GM23338 (cell line): ENCODE measurements at regions not wholly inside any gene's neighbourhood (a gene's known extent, or its start where the extent isn't known, plus 50 kb on each side); places are given as distances from the start of the nearest gene placed in this dataset.

Experiments
- ATAC-seq: fragments of 200-7000 bp; cut with Tn5 transposase; 3 replicates; pipeline ENCODE4 v1.9.1; 2020
- DNase-seq: peaks from one replicate; pipeline ENCODE4 v3.0.0-alpha.2; 2015; ENCODE audit warnings: low spot score
- H2AFZ ChIP-seq: fragments of 200-600 bp; sonication (generic); 2 replicates; pipeline ENCODE4 v1.8.0; 2016; ENCODE audit warnings: antibody characterized with exemption, mild to moderate bottlenecking, moderate library complexity
- H3F3A ChIP-seq: fragments of 200-600 bp; sonication (generic); replicated peaks from 2 replicates; pipeline ENCODE4 v1.8.0; 2017; ENCODE audit warnings: antibody characterized with exemption, mixed run types, low read depth
- H3K27ac ChIP-seq: fragments of 200-600 bp; sonication (generic); 2 replicates; pipeline ENCODE4 v1.6.1; 2016; ENCODE audit warnings: low read depth
- H3K27me3 ChIP-seq: fragments of 200-600 bp; sonication (generic); 2 replicates; pipeline ENCODE4 v1.8.0; 2016; ENCODE audit warnings: mild to moderate bottlenecking, mixed run types, moderate library complexity; ENCODE audit not compliant: insufficient read depth
- H3K36me3 ChIP-seq: fragments of 200-600 bp; sonication (generic); 2 replicates; pipeline ENCODE4 v1.8.0; 2016; ENCODE audit warnings: mild to moderate bottlenecking; ENCODE audit not compliant: insufficient read depth
- H3K4me1 ChIP-seq: fragments of 200-600 bp; sonication (generic); 2 replicates; pipeline ENCODE4 v1.8.0; 2016; ENCODE audit warnings: mild to moderate bottlenecking, moderate library complexity; ENCODE audit not compliant: insufficient read depth
- H3K4me2 ChIP-seq: fragments of 200-600 bp; sonication (generic); 2 replicates; pipeline ENCODE4 v1.7.1; 2017; ENCODE audit warnings: mixed run types
- H3K4me3 ChIP-seq: fragments of 200-600 bp; sonication (generic); 2 replicates; pipeline ENCODE4 v1.6.1; 2016; ENCODE audit warnings: mixed run types
- H3K79me2 ChIP-seq: fragments of 200-600 bp; sonication (generic); replicated peaks from 2 replicates; pipeline ENCODE4 v1.8.0; 2017; ENCODE audit warnings: mild to moderate bottlenecking; ENCODE audit not compliant: insufficient read depth
- H3K9me2 ChIP-seq: fragments of 200-600 bp; sonication (generic); 2 replicates; pipeline ENCODE4 v1.8.0; 2017; ENCODE audit not compliant: insufficient read depth
- H4K20me1 ChIP-seq: fragments of 200-600 bp; sonication (generic); replicated peaks from 2 replicates; pipeline ENCODE4 v1.8.0; 2017; ENCODE audit warnings: mild to moderate bottlenecking; ENCODE audit not compliant: insufficient read depth
- H3K27ac Mint-ChIP-seq: 2 replicates; pipeline ENCODE4 v1.8.0; 2020; ENCODE audit warnings: inconsistent platforms, mild to moderate bottlenecking, moderate library complexity, mixed read lengths
- H3K27me3 Mint-ChIP-seq: 3 replicates; pipeline ENCODE4 v1.8.0; 2022; ENCODE audit warnings: low read depth, mild to moderate bottlenecking, moderate library complexity, mixed read lengths, inconsistent platforms; ENCODE audit not compliant: insufficient read depth, poor library complexity
- H3K36me3 Mint-ChIP-seq: 3 replicates; pipeline ENCODE4 v1.8.0; 2021; ENCODE audit warnings: low read depth, mild to moderate bottlenecking, inconsistent platforms, moderate library complexity, mixed read lengths
- H3K4me1 Mint-ChIP-seq: 3 replicates; pipeline ENCODE4 v1.8.0; 2020; ENCODE audit warnings: mild to moderate bottlenecking, inconsistent platforms, mixed read lengths
- H3K4me3 Mint-ChIP-seq: 3 replicates; pipeline ENCODE4 v1.8.0; 2021; ENCODE audit warnings: moderate library complexity, mild to moderate bottlenecking, inconsistent platforms, mixed read lengths
- H3K9me3 Mint-ChIP-seq: 3 replicates; pipeline ENCODE4 v1.8.0; 2020; ENCODE audit warnings: moderate library complexity, mild to moderate bottlenecking, inconsistent platforms, mixed read lengths
- CREB1 ChIP-seq: fragments of 250-450 bp; sonication (Bioruptor Pico); IDR thresholded peaks from 2 replicates; pipeline ENCODE4 v1.5.0; 2020; ENCODE audit warnings: low read depth, mild to moderate bottlenecking, moderate library complexity
- EZH2 ChIP-seq: fragments of 200-600 bp; sonication (generic); IDR thresholded peaks from one replicate; pipeline ENCODE4 v1.8.0; 2017; ENCODE audit warnings: antibody characterized with exemption, mild to moderate bottlenecking, low read depth; ENCODE audit not compliant: unreplicated experiment
- EZH2phosphoT487 ChIP-seq: fragments of 200-600 bp; sonication (generic); IDR thresholded peaks from one replicate; pipeline ENCODE4 v1.8.1; 2018; ENCODE audit warnings: antibody characterized with exemption; ENCODE audit not compliant: unreplicated experiment
- JUNB ChIP-seq: IDR thresholded peaks from one replicate; pipeline ENCODE4 v1.6.1; 2016; ENCODE audit warnings: antibody characterized with exemption; ENCODE audit not compliant: unreplicated experiment
- NANOG ChIP-seq: IDR thresholded peaks from 2 replicates; pipeline ENCODE4 v1.6.1; 2016; ENCODE audit warnings: antibody characterized with exemption, borderline replicate concordance
- POLR2AphosphoS5 ChIP-seq: IDR thresholded peaks from 2 replicates; pipeline ENCODE4 v1.6.1; 2016; ENCODE audit warnings: antibody characterized with exemption, low read depth
- STAT1 ChIP-seq: IDR thresholded peaks from one replicate; pipeline ENCODE4 v1.6.1; 2016; ENCODE audit warnings: antibody characterized with exemption; ENCODE audit not compliant: unreplicated experiment
- ZNF114 ChIP-seq: fragments of 250-450 bp; sonication (Bioruptor Pico); IDR thresholded peaks from 2 replicates; pipeline ENCODE4 v1.5.0; 2020; ENCODE audit warnings: mild to moderate bottlenecking, moderate library complexity
- ZNF331 ChIP-seq: fragments of 250-450 bp; sonication (Bioruptor Pico); IDR thresholded peaks from 2 replicates; pipeline ENCODE4 v1.5.0; 2020; ENCODE audit warnings: low read depth, mild to moderate bottlenecking, moderate library complexity
- TF ChIP-seq, protein P1 (sequence below): IDR thresholded peaks from one replicate; pipeline ENCODE4 v1.6.1; 2018; ENCODE audit warnings: antibody characterized with exemption; ENCODE audit not compliant: unreplicated experiment
- TF ChIP-seq, protein P2 (sequence below), 2 experiments: fragments of 200-600 bp in 1 of 2; sonication (generic) in 1 of 2; conservative IDR thresholded peaks; 2 replicates each; pipeline versions ENCODE4 v1.5.1 to v1.6.1; 2016 to 2017; ENCODE audit warnings: antibody characterized with exemption in 2 of 2, low read depth in 2 of 2, mild to moderate bottlenecking in 2 of 2, moderate library complexity in 1 of 2
- TF ChIP-seq, protein P3 (sequence below): IDR thresholded peaks from 2 replicates; pipeline ENCODE4 v1.6.1; 2016; ENCODE audit warnings: antibody characterized with exemption
- TF ChIP-seq, protein P4 (sequence below): fragments of 250-450 bp; sonication (Bioruptor Pico); IDR thresholded peaks from 2 replicates; pipeline ENCODE4 v1.5.0; 2020; ENCODE audit warnings: mild to moderate bottlenecking, moderate library complexity

DNA sequence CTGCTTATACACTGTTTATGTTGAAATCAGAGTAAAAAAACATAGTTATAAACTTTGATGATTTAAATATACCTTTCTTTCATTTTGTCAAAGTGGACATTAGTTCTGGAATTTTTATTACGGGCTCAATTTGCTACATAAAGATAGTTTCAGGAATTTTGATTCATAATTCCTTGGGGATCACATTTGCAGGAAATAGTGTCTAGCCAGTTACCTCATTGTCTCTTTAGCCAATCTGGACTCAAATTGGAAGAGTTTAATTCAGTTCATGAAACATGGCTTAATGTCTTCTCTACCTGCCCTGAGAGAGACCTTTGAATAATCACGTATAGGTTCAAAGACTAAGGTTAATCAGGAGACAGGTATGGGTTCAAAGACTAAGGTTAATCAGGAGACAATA lies 262.6 kb downstream of the HGF start:
- Mint-ChIP-seq H3K9me3 (no peaks in the 10 kb centered on the region), H3K4me1 (no peaks in the 10 kb centered on the region; the same call in 2 of the 3 replicates), H3K36me3 (no peaks in the 10 kb centered on the region), H3K27ac (no peak overlapping the region), H3K4me3 (no peak overlapping the region), H3K27me3 (no peaks in the 10 kb centered on the region)
- Histone ChIP-seq H3F3A (no peaks in the 10 kb centered on the region), H3K4me1 (no peaks in the 10 kb centered on the region), H2AFZ (no peak overlapping the region), H3K79me2 (no peaks in the 10 kb centered on the region), H3K4me2 (no peak overlapping the region), H3K9me2 (no peaks in the 10 kb centered on the region), H3K4me3 (no peak overlapping the region), H4K20me1 (no peaks in the 10 kb centered on the region), H3K27ac (no peak overlapping the region), H3K27me3 (no peaks in the 10 kb centered on the region), H3K36me3 (no peaks in the 10 kb centered on the region)
- TF ChIP-seq CREB1 (CRISPR knock-in tag) (no peak), ZNF331 (CRISPR knock-in tag) (no peak), STAT1 (no peak), NANOG (no peak), EZH2 (no peak), EZH2phosphoT487 (no peak), ZNF114 (no peak), JUNB (no peak), POLR2AphosphoS5 (no peak)
- TF ChIP-seq, protein P1, sequence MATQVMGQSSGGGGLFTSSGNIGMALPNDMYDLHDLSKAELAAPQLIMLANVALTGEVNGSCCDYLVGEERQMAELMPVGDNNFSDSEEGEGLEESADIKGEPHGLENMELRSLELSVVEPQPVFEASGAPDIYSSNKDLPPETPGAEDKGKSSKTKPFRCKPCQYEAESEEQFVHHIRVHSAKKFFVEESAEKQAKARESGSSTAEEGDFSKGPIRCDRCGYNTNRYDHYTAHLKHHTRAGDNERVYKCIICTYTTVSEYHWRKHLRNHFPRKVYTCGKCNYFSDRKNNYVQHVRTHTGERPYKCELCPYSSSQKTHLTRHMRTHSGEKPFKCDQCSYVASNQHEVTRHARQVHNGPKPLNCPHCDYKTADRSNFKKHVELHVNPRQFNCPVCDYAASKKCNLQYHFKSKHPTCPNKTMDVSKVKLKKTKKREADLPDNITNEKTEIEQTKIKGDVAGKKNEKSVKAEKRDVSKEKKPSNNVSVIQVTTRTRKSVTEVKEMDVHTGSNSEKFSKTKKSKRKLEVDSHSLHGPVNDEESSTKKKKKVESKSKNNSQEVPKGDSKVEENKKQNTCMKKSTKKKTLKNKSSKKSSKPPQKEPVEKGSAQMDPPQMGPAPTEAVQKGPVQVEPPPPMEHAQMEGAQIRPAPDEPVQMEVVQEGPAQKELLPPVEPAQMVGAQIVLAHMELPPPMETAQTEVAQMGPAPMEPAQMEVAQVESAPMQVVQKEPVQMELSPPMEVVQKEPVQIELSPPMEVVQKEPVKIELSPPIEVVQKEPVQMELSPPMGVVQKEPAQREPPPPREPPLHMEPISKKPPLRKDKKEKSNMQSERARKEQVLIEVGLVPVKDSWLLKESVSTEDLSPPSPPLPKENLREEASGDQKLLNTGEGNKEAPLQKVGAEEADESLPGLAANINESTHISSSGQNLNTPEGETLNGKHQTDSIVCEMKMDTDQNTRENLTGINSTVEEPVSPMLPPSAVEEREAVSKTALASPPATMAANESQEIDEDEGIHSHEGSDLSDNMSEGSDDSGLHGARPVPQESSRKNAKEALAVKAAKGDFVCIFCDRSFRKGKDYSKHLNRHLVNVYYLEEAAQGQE: no peak
- TF ChIP-seq, protein P2, sequence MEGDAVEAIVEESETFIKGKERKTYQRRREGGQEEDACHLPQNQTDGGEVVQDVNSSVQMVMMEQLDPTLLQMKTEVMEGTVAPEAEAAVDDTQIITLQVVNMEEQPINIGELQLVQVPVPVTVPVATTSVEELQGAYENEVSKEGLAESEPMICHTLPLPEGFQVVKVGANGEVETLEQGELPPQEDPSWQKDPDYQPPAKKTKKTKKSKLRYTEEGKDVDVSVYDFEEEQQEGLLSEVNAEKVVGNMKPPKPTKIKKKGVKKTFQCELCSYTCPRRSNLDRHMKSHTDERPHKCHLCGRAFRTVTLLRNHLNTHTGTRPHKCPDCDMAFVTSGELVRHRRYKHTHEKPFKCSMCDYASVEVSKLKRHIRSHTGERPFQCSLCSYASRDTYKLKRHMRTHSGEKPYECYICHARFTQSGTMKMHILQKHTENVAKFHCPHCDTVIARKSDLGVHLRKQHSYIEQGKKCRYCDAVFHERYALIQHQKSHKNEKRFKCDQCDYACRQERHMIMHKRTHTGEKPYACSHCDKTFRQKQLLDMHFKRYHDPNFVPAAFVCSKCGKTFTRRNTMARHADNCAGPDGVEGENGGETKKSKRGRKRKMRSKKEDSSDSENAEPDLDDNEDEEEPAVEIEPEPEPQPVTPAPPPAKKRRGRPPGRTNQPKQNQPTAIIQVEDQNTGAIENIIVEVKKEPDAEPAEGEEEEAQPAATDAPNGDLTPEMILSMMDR (conservative IDR thresholded peaks at IDR 0.05; ENCODE audit: low read depth in 2 of 2): no peak
- TF ChIP-seq, protein P3, sequence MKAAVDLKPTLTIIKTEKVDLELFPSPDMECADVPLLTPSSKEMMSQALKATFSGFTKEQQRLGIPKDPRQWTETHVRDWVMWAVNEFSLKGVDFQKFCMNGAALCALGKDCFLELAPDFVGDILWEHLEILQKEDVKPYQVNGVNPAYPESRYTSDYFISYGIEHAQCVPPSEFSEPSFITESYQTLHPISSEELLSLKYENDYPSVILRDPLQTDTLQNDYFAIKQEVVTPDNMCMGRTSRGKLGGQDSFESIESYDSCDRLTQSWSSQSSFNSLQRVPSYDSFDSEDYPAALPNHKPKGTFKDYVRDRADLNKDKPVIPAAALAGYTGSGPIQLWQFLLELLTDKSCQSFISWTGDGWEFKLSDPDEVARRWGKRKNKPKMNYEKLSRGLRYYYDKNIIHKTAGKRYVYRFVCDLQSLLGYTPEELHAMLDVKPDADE: no peak
- TF ChIP-seq, protein P4, sequence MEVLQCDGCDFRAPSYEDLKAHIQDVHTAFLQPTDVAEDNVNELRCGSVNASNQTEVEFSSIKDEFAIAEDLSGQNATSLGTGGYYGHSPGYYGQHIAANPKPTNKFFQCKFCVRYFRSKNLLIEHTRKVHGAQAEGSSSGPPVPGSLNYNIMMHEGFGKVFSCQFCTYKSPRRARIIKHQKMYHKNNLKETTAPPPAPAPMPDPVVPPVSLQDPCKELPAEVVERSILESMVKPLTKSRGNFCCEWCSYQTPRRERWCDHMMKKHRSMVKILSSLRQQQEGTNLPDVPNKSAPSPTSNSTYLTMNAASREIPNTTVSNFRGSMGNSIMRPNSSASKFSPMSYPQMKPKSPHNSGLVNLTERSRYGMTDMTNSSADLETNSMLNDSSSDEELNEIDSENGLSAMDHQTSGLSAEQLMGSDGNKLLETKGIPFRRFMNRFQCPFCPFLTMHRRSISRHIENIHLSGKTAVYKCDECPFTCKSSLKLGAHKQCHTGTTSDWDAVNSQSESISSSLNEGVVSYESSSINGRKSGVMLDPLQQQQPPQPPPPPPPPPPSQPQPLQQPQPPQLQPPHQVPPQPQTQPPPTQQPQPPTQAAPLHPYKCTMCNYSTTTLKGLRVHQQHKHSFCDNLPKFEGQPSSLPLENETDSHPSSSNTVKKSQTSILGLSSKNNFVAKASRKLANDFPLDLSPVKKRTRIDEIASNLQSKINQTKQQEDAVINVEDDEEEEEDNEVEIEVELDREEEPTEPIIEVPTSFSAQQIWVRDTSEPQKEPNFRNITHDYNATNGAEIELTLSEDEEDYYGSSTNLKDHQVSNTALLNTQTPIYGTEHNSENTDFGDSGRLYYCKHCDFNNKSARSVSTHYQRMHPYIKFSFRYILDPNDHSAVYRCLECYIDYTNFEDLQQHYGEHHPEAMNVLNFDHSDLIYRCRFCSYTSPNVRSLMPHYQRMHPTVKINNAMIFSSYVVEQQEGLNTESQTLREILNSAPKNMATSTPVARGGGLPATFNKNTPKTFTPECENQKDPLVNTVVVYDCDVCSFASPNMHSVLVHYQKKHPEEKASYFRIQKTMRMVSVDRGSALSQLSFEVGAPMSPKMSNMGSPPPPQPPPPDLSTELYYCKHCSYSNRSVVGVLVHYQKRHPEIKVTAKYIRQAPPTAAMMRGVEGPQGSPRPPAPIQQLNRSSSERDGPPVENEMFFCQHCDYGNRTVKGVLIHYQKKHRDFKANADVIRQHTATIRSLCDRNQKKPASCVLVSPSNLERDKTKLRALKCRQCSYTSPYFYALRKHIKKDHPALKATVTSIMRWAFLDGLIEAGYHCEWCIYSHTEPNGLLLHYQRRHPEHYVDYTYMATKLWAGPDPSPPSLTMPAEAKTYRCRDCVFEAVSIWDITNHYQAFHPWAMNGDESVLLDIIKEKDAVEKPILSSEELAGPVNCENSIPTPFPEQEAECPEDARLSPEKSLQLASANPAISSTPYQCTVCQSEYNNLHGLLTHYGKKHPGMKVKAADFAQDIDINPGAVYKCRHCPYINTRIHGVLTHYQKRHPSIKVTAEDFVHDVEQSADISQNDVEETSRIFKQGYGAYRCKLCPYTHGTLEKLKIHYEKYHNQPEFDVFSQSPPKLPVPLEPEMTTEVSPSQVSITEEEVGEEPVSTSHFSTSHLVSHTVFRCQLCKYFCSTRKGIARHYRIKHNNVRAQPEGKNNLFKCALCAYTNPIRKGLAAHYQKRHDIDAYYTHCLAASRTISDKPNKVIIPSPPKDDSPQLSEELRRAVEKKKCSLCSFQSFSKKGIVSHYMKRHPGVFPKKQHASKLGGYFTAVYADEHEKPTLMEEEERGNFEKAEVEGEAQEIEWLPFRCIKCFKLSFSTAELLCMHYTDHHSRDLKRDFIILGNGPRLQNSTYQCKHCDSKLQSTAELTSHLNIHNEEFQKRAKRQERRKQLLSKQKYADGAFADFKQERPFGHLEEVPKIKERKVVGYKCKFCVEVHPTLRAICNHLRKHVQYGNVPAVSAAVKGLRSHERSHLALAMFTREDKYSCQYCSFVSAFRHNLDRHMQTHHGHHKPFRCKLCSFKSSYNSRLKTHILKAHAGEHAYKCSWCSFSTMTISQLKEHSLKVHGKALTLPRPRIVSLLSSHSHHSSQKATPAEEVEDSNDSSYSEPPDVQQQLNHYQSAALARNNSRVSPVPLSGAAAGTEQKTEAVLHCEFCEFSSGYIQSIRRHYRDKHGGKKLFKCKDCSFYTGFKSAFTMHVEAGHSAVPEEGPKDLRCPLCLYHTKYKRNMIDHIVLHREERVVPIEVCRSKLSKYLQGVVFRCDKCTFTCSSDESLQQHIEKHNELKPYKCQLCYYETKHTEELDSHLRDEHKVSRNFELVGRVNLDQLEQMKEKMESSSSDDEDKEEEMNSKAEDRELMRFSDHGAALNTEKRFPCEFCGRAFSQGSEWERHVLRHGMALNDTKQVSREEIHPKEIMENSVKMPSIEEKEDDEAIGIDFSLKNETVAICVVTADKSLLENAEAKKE (CRISPR knock-in tag): no peak
- DNase-seq (no peak), ATAC-seq (no peak)
